H4 (cell line): ENCODE measurements at regions not wholly inside any gene's neighbourhood (a gene's known extent, or its start where the extent isn't known, plus 50 kb on each side); places are given as distances from the start of the nearest gene placed in this dataset.

Experiments used
- DNase-seq: peaks from one replicate; pipeline ENCODE4 v3.0.0-alpha.2; 2015; ENCODE audit warnings: low spot score

DNA sequence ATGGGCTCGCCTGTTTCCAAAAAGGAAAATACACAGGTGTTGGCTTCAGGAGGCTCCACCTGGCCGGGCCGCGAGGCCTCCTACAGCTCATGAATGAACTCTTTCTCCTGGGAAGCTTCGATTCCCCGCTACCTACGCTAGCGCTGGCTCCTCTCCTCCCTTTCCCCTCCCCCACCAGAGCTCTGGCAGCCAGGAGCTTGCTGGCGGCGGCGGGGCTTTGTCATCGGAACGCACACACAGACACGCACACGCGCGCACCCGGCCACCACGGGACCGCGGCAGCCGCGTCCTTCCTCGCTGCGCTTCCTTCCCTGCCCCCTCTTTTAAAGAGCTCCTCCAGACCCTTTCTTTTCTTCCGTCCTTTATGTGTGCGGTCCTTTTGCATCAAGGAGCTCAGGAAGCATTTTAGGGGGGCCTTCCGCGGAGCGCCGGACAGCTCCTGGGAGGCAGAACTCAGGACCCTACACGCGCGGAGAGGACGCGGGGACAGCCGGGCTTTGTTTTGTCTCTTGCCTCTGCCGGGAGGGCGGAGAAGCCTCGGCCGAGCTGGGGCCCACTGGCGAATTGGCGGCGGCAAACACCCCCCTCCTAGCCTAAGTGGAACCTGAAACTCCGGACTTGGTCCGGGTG is 70.2 kb upstream of the BCOR start:
- DNase-seq: no peak

- DNase-seq: no peak
Measured at GRCh38 chrX:40167233-40167849, 69.6 kb upstream of the BCOR start.

DNA sequence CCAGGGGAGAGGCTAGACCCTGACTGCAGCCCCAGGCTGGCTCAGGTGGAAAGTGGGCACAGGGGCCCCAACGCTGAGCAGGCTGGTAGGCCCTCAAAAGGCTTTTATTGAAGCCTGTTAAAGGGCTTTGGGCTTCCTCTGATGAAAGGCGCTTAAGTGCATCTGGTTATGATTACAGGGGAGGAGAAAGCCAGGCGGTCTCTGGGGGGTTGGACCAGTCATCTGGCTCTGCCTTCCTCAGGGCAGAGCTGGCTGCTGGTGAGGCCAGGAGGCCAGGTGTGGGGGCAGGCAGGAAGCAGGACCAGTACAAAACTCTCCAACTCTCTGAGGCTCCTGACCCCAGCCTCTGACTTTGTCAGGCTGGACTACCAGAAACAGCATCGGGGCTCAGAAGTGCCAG is 68.8 kb upstream of the BCOR start:
- DNase-seq: no peak

DNA sequence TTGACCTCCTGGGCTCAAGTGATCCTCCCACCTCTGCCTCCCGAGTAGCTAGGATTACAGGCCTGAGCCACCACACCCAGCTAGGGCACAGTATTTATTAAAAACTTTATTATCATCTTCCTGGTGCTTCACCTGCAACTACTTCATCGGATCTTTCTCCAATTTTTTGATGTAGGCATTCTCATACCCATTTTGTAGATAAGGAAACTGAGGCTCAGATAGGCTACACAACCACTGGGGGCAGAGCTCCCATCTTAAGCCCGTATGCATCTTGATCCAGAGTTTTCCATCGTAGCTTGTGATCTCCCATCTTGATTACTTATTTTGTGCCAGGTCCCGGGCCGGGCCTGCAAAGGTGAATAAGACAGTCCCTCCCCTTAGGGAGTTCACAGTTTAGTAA is 68.1 kb upstream of the BCOR start:
- no peak for DNase-seq

- DNase-seq: no peak
Measured at GRCh38 chrX:40165206-40165605, 67.4 kb upstream of the BCOR start.

GRCh38 chrX:40164751-40165150 is 67.0 kb upstream of the BCOR start:
- DNase-seq: no peak

- DNase-seq: no peak
Measured at GRCh38 chrX:40158036-40158706, 60.4 kb upstream of the BCOR start.

- DNase-seq: no peak
Measured at GRCh38 chrX:40157228-40158035, 59.7 kb upstream of the BCOR start.

DNA sequence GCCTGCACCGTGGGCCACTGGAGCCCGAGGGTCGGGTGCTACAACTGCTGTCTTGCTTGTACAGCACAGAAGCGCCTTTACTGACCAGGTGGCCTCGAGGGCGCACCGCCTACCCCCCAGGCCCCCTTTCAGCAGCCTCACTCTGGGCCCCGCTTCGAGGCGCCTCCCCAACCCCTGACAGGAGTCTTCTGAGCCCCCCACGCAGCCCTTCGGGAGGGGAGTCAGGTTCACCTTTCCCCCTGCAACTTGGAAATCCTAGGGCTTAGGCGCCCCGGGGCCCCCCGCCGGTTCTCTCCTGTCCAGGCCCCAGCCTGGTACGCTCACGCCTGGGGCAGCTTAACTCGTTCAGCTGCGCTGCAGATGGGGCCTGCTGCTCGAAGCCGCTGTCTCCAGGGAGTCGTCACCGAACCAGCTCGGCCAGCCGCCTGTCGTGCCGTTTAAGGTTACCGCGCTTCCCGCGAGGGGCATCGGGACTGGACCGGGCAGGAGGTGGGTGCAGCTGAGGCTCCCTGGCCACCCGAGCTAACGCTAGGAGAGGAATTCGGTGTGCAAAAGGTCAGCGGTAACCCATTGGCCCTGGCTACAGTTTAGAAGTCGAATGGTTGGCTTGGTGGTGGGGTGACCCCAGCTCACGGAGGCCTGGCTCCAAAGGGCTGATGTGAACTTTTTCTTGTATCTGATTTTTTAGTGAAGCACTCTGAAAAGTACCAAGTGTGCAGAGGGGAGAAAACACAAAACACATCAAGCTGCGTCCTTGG is 58.9 kb upstream of the BCOR start:
- no peak for DNase-seq

DNA sequence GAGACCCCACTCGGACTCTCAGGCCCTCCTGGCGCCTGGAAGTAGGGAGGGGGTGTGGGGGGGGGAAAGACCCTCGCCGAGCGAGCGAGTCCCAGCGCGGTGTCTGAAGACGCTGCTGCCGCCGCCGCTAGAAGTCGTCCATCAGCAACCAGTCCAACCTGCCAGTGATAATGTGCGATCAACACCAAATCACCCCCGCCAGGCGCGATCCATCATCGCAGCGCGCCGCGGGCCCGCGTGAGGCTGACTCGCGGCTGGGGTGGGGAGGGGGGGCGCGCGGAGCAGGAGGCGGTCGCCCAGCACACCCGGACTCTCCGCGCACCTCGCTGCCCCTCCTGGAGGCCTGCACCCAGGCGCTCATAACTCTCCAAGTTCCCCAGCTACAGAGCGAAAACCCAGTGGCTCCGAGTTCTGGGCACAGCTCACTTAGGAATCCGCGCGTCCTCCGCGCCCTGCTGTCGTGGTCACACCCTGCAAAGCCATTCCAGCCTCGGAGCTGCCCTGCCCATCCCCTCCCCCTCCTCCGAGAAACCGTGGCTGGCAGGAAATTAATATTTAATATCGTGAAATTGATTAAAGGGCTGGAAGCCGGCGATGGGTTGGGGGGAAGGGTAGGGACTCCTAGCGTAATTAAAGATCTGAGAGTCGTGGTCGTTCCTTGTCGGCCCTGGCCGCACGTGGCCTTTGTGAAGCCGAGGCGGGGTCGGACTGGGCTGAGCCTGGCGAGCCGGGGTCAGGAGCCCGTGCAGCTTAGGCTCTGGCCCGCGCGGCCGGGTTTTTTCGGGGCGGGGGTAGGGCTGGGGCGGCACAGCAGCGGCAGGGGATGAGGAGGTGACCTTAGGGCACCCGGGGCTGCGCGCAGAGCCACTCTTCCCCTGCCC is 58.1 kb upstream of the BCOR start:
- no peak for DNase-seq

DNA sequence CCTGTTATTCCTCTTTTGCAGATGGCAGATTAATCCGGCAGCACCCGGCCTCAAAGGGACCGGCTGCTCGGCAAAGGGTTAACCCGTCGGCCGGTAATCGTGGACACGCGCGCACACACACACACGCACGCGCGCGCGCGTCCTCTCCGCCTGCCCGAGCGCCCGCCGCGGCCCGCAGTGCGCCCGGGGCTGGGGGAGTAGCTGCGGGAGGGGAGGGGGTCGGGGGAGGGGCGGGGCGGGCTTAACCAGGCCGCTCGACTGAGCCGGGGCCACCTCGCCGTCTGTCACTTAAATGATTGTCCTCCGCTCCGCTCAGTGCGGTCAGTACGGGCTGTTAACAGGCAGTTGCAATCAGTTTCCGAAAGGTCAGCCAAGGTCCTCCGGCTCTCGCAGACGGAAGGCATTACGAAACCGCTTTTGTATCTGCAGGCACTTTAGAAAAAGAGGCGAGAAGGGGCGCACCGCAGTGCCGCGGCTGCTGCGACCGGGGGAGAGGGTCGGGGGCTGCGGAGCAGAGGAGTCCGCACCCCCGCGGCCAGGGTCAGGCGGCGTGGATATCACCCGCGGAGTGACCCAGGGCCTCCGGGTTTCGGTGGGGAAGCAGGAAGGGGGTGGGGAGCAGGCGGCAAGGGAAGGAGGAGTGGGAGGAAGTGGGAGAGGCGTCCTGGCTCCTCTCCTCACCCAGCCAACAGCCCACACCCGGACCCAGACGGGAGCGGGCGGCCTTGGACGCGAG is 57.3 kb upstream of the BCOR start:
- DNase-seq: no peak

GRCh38 chrX:40154250-40154852 is 56.6 kb upstream of the BCOR start:
- DNase-seq: no peak

GRCh38 chrX:40153345-40154249 is 55.8 kb upstream of the BCOR start:
- peak; percentile 23 for DNase-seq

DNA sequence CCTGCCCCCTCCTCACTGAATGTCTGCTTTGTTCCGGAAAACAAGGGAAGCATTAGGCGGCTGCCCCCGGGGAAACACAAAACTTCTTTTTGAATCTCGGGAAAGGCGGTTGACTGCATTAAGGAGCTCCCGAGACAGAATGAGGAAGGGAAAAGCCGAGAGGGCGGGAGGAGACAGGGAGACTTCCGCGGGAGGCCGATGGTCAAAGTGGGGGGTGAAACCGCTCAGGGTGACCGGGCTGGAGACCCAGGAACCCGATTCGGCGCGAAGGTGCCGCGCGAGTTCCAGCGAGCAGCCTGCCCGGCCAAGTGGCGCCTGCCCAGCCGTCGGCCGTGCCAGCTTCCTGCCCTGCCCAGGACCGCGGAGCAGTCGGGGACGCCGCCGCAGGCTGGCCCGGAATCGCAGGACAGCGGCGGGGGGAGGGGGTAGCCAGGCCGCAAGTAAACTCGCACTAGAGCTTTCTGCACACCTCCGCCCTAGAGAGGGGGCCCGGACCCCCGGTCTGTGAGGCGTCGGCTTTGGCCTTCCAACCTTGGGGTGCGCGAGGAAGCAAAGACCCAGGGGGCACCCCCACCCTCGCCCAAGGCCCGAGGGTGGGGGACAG is 55.1 kb upstream of the BCOR start:
- DNase-seq: peak; percentile 37

GRCh38 chrX:40152173-40152711 is 54.5 kb upstream of the BCOR start:
- DNase-seq: no peak

GRCh38 chrX:40151211-40152172 is 53.7 kb upstream of the BCOR start:
- no peak for DNase-seq

DNA sequence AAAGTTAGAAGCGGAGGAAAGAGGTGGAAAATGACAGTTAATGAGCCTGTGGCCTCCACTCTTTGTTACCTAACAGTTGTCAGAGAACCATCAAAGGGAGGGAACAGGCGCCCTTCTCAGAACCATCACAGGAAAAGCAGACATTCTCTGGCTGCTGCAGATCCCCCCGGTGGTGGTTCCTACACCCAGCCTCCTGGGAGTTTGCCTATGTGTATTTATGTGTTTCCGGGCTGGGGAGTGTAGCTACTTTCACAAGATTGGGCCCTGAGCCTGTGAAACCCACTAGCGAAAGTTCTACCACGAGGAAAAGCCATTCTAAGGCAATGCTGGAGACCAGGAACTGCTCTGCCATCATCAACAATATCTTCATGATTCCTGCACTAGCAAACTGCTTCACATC is 52.7 kb upstream of the BCOR start:
- no peak for DNase-seq
